ENCODE measurements at regions not wholly inside any gene's neighbourhood (a gene's known extent, or its start where the extent isn't known, plus 50 kb on each side); places are given as distances from the start of the nearest gene placed in this dataset.
A peak's percentile ranks its signal among the peaks of the same experiment; 100 is the strongest.
"Not testable (repeated sequence)": the region's sequence is repeated elsewhere in the genome, so short reads cannot be mapped to it uniquely, and the experiment has no call there.

DNA sequence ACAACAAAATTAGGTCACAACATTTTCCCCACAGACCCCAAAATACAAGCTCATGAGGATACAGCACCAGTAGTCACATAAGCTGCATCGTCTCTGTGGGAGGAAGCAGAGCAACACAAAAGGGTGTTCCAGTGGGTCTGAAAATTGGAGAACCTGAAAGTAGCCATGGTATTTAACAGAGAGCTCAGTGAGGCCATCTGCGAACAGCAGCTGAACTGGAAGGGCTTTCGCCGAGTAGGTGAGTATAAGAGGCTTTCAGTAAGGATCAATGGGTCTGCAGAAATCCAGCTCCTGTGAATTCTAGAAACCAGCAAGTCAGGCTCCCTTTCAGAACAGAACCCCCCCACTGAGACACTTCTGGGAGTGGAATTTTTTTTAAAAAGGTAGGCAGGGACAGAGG, 120.0 kb upstream of the RREB1 start:
- no peaks in the 10 kb centered on the region for H3K27me3 ChIP-seq (ENCODE audit: control insufficient read depth in 3 of 3, insufficient read depth in 3 of 3, low read length in 3 of 3)
- no peak for FAIRE-seq
- no peaks in the 10 kb centered on the region for H3K36me3 ChIP-seq (ENCODE audit: control insufficient read depth in 3 of 3, insufficient read depth in 2 of 3, low read depth in 1 of 3, low read length in 3 of 3)
- peaks cover 0 to 10% (median 0%) of the 10 kb centered on the region in 3 donors for H3K4me1 ChIP-seq (ENCODE audit: control insufficient read depth in 3 of 3, insufficient read depth in 2 of 3, low read depth in 1 of 3, low read length in 2 of 3)
- no peak overlapping the region for H3K27ac ChIP-seq (ENCODE audit: low read depth in 1 of 3, low read length in 2 of 3)
- WGBS, 3 donors: 85 to 93% (median 87%) methylated on average over 4 of the region's 4 CpGs
- DNase-seq: no peak
- no peaks in the 10 kb centered on the region for H3K9me3 ChIP-seq (ENCODE audit: control insufficient read depth in 2 of 2, insufficient read depth in 1 of 2, low read depth in 1 of 2, low read length in 1 of 2)
- H3K4me3 ChIP-seq (ENCODE audit: low read depth in 1 of 3, low read length in 3 of 3): no peak overlapping the region

DNA sequence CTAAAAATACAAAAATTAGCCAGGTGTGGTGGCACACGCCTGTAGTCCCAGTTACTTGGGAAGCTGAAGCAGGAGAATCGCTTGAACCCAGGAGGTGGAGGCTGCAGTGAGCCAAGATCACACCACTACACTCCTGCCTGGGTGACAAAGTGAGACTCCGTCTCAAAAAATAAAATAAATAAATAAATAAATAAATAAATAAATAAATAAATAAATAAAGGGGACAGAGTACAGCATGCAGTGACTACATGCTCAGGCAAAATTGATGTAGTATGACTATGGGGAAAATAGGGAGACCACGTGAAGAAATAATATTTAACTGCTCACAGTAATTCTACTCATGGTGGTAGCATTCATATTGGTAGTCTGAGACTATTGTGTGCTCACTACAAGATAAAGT, 117.7 kb upstream of the RREB1 start:
- H3K9me3 ChIP-seq (ENCODE audit: control insufficient read depth in 2 of 2, insufficient read depth in 1 of 2, low read depth in 1 of 2, low read length in 1 of 2); H3K27ac ChIP-seq (ENCODE audit: low read depth in 1 of 3, low read length in 2 of 3); DNase-seq; H3K4me3 ChIP-seq (ENCODE audit: low read depth in 1 of 3, low read length in 3 of 3); FAIRE-seq; H3K27me3 ChIP-seq (ENCODE audit: control insufficient read depth in 3 of 3, insufficient read depth in 3 of 3, low read length in 3 of 3); H3K36me3 ChIP-seq (ENCODE audit: control insufficient read depth in 3 of 3, insufficient read depth in 2 of 3, low read depth in 1 of 3, low read length in 3 of 3); H3K4me1 ChIP-seq (ENCODE audit: control insufficient read depth in 3 of 3, insufficient read depth in 2 of 3, low read depth in 1 of 3, low read length in 2 of 3): not testable (repeated sequence)
- 94 to 96% (median 95%) methylated on average over 4 of the region's 4 CpGs for WGBS, 3 donors

DNA sequence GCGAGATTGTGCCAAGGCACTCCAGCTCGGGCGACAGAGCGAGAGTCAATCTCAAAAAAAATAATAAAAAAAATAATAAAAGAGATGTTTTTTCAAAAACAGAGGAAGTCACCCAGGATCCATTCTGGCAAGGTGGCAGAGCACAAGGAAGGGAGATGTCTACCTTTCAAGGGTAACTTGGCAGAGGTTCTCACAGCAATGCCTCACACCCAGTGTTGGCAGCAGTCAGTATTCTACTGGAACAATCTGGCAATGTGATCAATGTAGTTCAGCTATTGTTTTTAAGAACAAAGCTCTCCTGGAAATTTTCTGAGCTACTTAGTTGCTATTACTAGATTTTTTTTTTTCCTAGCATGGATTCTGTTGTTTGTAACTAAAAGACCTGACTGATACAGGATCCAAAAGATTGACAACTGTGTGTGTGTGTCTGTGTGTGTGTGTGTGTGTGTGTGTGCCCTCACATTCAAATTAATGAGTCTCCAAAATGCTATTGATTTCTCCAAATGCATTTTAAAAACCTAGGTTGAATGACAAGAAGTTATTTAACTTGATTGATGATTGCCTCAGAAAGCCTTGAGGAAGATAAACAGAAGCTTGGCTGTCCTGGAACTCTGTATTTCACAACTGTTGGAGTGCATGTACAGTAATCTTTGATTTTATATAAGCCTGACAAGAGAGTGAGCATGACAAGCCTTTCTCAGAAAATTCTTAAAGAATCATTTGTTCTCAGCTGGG, 114.1 kb upstream of the RREB1 start:
- peak in 1 of 2 donors; percentile 29 for DNase-seq
- Histone ChIP-seq H3K4me1 (ENCODE audit: control insufficient read depth in 3 of 3, insufficient read depth in 2 of 3, low read depth in 1 of 3, low read length in 2 of 3) (peaks cover 0 to 9% (median 3%) of the 10 kb centered on the region in 3 donors), H3K27me3 (ENCODE audit: control insufficient read depth in 3 of 3, insufficient read depth in 3 of 3, low read length in 3 of 3) (no peaks in the 10 kb centered on the region), H3K27ac (ENCODE audit: low read depth in 1 of 3, low read length in 2 of 3) (no peak overlapping the region), H3K36me3 (ENCODE audit: control insufficient read depth in 3 of 3, insufficient read depth in 2 of 3, low read depth in 1 of 3, low read length in 3 of 3) (no peaks in the 10 kb centered on the region), H3K9me3 (ENCODE audit: control insufficient read depth in 2 of 2, insufficient read depth in 1 of 2, low read depth in 1 of 2, low read length in 1 of 2) (peaks cover 0 to 5% of the 10 kb centered on the region in 2 donors), H3K4me3 (ENCODE audit: low read depth in 1 of 3, low read length in 3 of 3) (no peak overlapping the region)
- no peak for FAIRE-seq
- 92 to 96% (median 96%) methylated on average over 4 of the region's 4 CpGs for WGBS, 3 donors

DNA sequence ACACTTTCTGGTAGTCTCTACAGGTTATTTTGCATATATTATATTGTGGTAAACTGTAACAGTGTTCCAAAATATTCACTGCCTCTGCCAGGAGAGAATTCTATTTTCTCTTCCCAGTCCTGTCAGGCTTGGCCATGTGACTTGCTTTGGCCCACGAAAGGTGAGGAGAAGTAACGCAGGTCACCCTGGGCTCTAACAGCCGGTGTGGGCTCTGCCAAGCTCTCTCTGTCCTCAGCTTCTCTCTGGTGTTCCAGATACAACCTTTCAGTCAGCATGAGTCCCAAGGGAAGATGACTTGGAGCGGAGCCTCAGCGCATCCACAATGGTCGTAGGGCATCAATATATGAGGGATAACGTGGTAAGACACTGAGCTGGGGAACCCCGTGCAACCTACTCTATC, 113.0 kb upstream of the RREB1 start:
- no peak for DNase-seq
- Histone ChIP-seq H3K4me1 (ENCODE audit: control insufficient read depth in 3 of 3, insufficient read depth in 2 of 3, low read depth in 1 of 3, low read length in 2 of 3) (peaks cover 0 to 9% (median 3%) of the 10 kb centered on the region in 3 donors), H3K4me3 (ENCODE audit: low read depth in 1 of 3, low read length in 3 of 3) (no peak overlapping the region), H3K9me3 (ENCODE audit: control insufficient read depth in 2 of 2, insufficient read depth in 1 of 2, low read depth in 1 of 2, low read length in 1 of 2) (peaks cover 0 to 5% of the 10 kb centered on the region in 2 donors), H3K36me3 (ENCODE audit: control insufficient read depth in 3 of 3, insufficient read depth in 2 of 3, low read depth in 1 of 3, low read length in 3 of 3) (no peaks in the 10 kb centered on the region), H3K27me3 (ENCODE audit: control insufficient read depth in 3 of 3, insufficient read depth in 3 of 3, low read length in 3 of 3) (no peaks in the 10 kb centered on the region), H3K27ac (ENCODE audit: low read depth in 1 of 3, low read length in 2 of 3) (no peak overlapping the region)
- FAIRE-seq: no peak
- WGBS, 3 donors: 93 to 97% (median 93%) methylated on average over 8 of the region's 8 CpGs

DNA sequence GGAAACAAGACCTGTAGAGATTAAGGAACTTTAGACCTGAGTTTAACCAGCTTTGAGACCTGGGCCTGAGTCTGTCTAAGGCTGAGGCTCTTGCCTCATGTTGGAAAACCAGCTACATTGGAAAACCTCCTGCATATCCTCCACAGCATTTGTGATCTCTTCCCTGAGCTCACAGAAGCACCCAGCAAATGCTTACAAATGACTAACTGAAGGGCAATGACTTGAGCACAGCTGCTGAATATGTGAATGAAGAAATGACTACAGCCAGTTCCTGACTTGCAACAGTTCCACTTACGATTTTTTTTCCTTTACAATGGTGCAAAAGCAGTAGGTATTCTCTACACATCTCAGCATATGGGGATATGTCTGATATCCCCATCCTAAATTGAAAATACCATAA, 112.4 kb upstream of the RREB1 start:
- FAIRE-seq (no peak), DNase-seq (no peak)
- Histone ChIP-seq H3K36me3 (ENCODE audit: control insufficient read depth in 3 of 3, insufficient read depth in 2 of 3, low read depth in 1 of 3, low read length in 3 of 3) (no peaks in the 10 kb centered on the region), H3K9me3 (ENCODE audit: control insufficient read depth in 2 of 2, insufficient read depth in 1 of 2, low read depth in 1 of 2, low read length in 1 of 2) (peaks cover 0 to 5% of the 10 kb centered on the region in 2 donors), H3K27ac (ENCODE audit: low read depth in 1 of 3, low read length in 2 of 3) (no peak overlapping the region), H3K27me3 (ENCODE audit: control insufficient read depth in 3 of 3, insufficient read depth in 3 of 3, low read length in 3 of 3) (no peaks in the 10 kb centered on the region), H3K4me1 (ENCODE audit: control insufficient read depth in 3 of 3, insufficient read depth in 2 of 3, low read depth in 1 of 3, low read length in 2 of 3) (peaks cover 0 to 9% (median 3%) of the 10 kb centered on the region in 3 donors), H3K4me3 (ENCODE audit: low read depth in 1 of 3, low read length in 3 of 3) (no peak overlapping the region)
- WGBS, 3 donors: 71 to 92% (median 84%) methylated on average over 1 of the region's 1 CpG

DNA sequence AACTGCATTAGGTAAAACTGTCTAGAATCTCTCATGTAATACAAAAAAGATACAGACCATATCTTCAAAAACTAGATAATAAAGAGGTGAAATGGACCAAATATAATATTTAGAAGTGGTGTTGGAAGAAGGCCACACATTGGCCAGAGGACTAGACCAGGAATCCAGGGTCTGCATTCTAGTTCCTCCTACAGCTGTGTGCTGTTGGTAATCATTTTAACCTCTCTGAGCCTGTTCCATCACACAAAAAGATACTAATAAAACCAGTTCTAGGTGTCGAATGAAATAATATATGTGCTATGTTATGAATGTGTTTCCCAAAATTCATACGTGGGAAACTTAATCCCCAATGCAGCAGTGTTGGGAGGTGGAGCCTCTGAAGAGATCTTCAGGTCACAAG, 111.6 kb upstream of the RREB1 start:
- Histone ChIP-seq H3K27me3 (ENCODE audit: control insufficient read depth in 3 of 3, insufficient read depth in 3 of 3, low read length in 3 of 3) (no peaks in the 10 kb centered on the region), H3K4me1 (ENCODE audit: control insufficient read depth in 3 of 3, insufficient read depth in 2 of 3, low read depth in 1 of 3, low read length in 2 of 3) (peaks cover 0 to 9% (median 3%) of the 10 kb centered on the region in 3 donors), H3K27ac (ENCODE audit: low read depth in 1 of 3, low read length in 2 of 3) (no peak overlapping the region), H3K9me3 (ENCODE audit: control insufficient read depth in 2 of 2, insufficient read depth in 1 of 2, low read depth in 1 of 2, low read length in 1 of 2) (peaks cover 0 to 5% of the 10 kb centered on the region in 2 donors), H3K36me3 (ENCODE audit: control insufficient read depth in 3 of 3, insufficient read depth in 2 of 3, low read depth in 1 of 3, low read length in 3 of 3) (no peaks in the 10 kb centered on the region), H3K4me3 (ENCODE audit: low read depth in 1 of 3, low read length in 3 of 3) (no peak overlapping the region)
- 91 to 95% (median 92%) methylated on average over 2 of the region's 2 CpGs for WGBS, 3 donors
- DNase-seq (no peak), FAIRE-seq (no peak)

DNA sequence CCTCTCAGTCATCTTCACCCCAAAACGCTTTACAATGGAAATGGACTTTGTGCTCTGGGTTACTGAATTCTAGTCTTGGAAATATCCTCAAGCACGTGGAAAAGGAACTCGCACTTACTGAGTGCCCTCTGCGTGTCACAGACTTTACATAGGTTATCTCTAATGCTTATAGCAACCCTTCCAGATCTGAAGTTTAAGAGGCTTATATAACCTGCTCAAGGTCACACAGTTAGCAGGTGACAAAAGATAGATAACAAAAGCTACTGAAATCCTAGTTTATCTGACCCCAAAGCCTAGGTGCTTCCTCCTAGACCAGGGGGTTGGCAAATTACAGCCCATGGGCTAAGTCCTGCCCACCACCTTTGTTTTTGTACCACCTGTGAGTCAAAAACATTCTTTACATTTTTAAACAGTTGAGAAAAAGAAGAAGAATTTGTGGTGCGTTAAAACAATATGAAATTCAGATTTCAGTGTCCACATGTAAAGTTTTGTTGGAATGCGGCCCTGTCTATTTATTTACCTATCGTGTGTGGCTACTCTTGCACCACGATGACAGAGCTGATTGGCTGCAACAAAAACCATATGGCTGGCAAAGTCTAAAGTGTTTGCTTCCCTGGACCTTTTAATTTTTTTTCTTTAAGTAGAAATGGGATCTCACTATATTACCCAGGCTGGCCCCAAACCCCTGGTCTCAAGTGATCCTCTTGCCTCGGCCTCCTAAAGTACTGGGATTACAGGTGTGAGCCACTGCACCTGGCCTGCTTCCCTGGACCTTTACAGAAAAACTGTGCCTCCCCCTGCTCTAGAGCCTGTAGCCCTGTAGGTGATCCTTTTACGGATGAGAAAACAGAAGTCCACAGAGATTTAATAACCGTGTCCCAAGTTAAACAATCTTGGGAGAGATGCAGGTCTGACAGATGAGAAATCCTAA, 110.2 kb upstream of the RREB1 start:
- DNase-seq (peak; percentile 46 to 81), FAIRE-seq (no peak)
- Histone ChIP-seq H3K9me3 (ENCODE audit: control insufficient read depth in 2 of 2, insufficient read depth in 1 of 2, low read depth in 1 of 2, low read length in 1 of 2) (peaks cover 0 to 5% of the 10 kb centered on the region in 2 donors), H3K4me1 (ENCODE audit: control insufficient read depth in 3 of 3, insufficient read depth in 2 of 3, low read depth in 1 of 3, low read length in 2 of 3) (peaks cover 0 to 9% (median 3%) of the 10 kb centered on the region in 3 donors), H3K27ac (ENCODE audit: low read depth in 1 of 3, low read length in 2 of 3) (peak overlapping the region in 1 of 3 donors; percentile 14), H3K36me3 (ENCODE audit: control insufficient read depth in 3 of 3, insufficient read depth in 2 of 3, low read depth in 1 of 3, low read length in 3 of 3) (no peaks in the 10 kb centered on the region), H3K27me3 (ENCODE audit: control insufficient read depth in 3 of 3, insufficient read depth in 3 of 3, low read length in 3 of 3) (no peaks in the 10 kb centered on the region), H3K4me3 (ENCODE audit: low read depth in 1 of 3, low read length in 3 of 3) (no peak overlapping the region)
- 50 to 67% (median 56%) methylated on average over 11 of the region's 11 CpGs for WGBS, 3 donors

DNA sequence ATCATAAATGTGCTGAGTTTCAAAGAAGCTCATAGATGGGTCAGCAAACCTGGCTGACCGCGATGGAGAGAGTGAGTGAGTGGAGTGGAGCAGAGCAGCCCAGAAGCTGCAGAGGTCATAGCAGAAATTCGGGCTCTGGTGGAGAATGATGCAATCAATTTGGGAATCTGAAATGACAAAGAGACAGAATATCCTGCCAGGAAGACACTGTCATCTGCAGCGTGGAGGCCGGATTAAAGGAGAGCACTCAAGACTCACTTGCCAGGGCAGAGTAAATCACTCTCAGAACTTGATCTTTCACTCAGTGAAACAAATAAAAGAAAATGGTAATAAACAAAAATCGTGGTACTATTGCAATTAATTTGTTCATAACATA, 109.6 kb upstream of the RREB1 start:
- FAIRE-seq (no peak), DNase-seq (no peak)
- Histone ChIP-seq H3K27ac (ENCODE audit: low read depth in 1 of 3, low read length in 2 of 3) (no peak overlapping the region), H3K27me3 (ENCODE audit: control insufficient read depth in 3 of 3, insufficient read depth in 3 of 3, low read length in 3 of 3) (no peaks in the 10 kb centered on the region), H3K9me3 (ENCODE audit: control insufficient read depth in 2 of 2, insufficient read depth in 1 of 2, low read depth in 1 of 2, low read length in 1 of 2) (peaks cover 0 to 5% of the 10 kb centered on the region in 2 donors), H3K36me3 (ENCODE audit: control insufficient read depth in 3 of 3, insufficient read depth in 2 of 3, low read depth in 1 of 3, low read length in 3 of 3) (no peaks in the 10 kb centered on the region), H3K4me1 (ENCODE audit: control insufficient read depth in 3 of 3, insufficient read depth in 2 of 3, low read depth in 1 of 3, low read length in 2 of 3) (peaks cover 0 to 9% (median 3%) of the 10 kb centered on the region in 3 donors), H3K4me3 (ENCODE audit: low read depth in 1 of 3, low read length in 3 of 3) (no peak overlapping the region)
- WGBS, 3 donors: 60 to 84% (median 84%) methylated on average over 6 of the region's 6 CpGs

Measured in small intestine (tissue), 7 donors.